GM12875 (cell line): ENCODE measurements at regions not wholly inside any gene's neighbourhood (a gene's known extent, or its start where the extent isn't known, plus 50 kb on each side); places are given as distances from the start of the nearest gene placed in this dataset.

Source experiments
- H3K4me3 ChIP-seq: one replicate; pipeline ENCODE4 v1.5.1; 2011; ENCODE audit warnings: low read depth, low read length, control low read depth
- CTCF ChIP-seq: IDR thresholded peaks from 2 replicates; pipeline ENCODE4 v1.5.1; 2011; ENCODE audit warnings: low read depth, mild to moderate bottlenecking, control low read depth, inconsistent platforms, low read length, moderate library complexity, borderline replicate concordance; ENCODE audit not compliant: insufficient read depth

GRCh38 chr13:104841110-104841509 is 1694.4 kb downstream of the EFNB2 start:
- TF ChIP-seq CTCF, result no peak
- no peak overlapping the region for H3K4me3 ChIP-seq

- TF ChIP-seq CTCF, result no peak
- H3K4me3 ChIP-seq, result no peak overlapping the region
These were observed 1697.7 kb downstream of the EFNB2 start for GRCh38 chr13:104837756-104838155.

DNA sequence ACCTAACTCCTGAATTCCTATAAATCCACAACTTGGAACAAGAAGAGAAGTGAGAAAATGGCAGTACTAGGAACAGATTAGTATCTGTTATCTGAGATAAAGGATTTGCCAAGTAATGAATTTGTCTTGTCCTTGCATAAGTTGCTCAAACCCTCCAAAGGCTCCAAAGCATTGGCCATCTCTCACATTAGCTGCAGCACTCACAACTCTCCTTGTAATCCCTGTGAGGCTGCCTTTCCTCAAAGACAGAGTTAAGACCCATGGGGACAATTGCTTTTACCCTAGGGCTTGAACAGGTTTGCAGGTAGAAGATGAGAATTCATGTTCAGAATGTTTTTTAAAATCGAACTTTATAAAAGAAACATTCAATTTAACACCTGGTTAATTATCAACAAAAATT is 1702.2 kb downstream of the EFNB2 start:
- TF ChIP-seq CTCF, result no peak
- no peak overlapping the region for H3K4me3 ChIP-seq

DNA sequence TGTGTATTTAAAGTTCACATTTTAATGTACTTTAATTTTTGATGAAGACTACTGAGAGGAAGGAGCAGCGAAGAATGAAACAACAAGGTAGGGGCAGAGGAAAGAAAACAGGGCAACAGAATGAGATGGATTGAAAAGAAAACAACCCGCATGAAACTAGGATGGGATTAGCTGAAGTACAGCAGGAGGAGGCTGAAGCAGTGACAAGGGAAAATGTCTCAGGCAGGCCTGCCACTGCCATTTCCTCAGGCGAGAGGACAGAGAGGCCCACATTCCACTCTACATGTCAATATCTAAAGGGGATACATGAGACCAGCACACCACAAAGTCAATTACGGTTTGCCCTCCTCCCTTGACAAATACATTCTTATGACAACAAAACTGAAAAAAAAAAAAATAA is 1703.2 kb downstream of the EFNB2 start:
- no peak overlapping the region for H3K4me3 ChIP-seq
- TF ChIP-seq CTCF, result no peak

- no peak overlapping the region for H3K4me3 ChIP-seq
- TF ChIP-seq CTCF, result no peak
These were observed 1703.6 kb downstream of the EFNB2 start for GRCh38 chr13:104831831-104832230.

- TF ChIP-seq CTCF, result no peak
- no peak overlapping the region for H3K4me3 ChIP-seq
These were observed 1711.8 kb downstream of the EFNB2 start for GRCh38 chr13:104823709-104824108.

GRCh38 chr13:104823071-104823470 is 1712.4 kb downstream of the EFNB2 start:
- TF ChIP-seq CTCF, result no peak
- no peak overlapping the region for H3K4me3 ChIP-seq
